Progenitor cell of endocrine pancreas (in vitro differentiated cells): ENCODE measurements at regions not wholly inside any gene's neighbourhood (a gene's known extent, or its start where the extent isn't known, plus 50 kb on each side); places are given as distances from the start of the nearest gene placed in this dataset.

Experiments used
- DNase-seq: peaks from one replicate; pipeline ENCODE4 v3.0.0; 2021; ENCODE audit warnings: low spot score; ENCODE audit not compliant: unreplicated experiment
- H3K27ac Mint-ChIP-seq: 2 replicates; pipeline ENCODE4 v1.8.0; 2021; ENCODE audit warnings: mild to moderate bottlenecking, moderate library complexity, mixed read lengths
- H3K27me3 Mint-ChIP-seq: 2 replicates; pipeline ENCODE4 v1.8.0; 2021; ENCODE audit warnings: mixed read lengths
- H3K36me3 Mint-ChIP-seq: 2 replicates; pipeline ENCODE4 v1.8.0; 2022; ENCODE audit warnings: mixed read lengths; ENCODE audit not compliant: insufficient read depth
- H3K4me1 Mint-ChIP-seq: 2 replicates; pipeline ENCODE4 v1.8.0; 2021; ENCODE audit warnings: low read depth, mixed read lengths
- H3K4me3 Mint-ChIP-seq: 2 replicates; pipeline ENCODE4 v1.8.0; 2021; ENCODE audit warnings: low read depth, mild to moderate bottlenecking, moderate library complexity, mixed read lengths
- H3K9me3 Mint-ChIP-seq: 2 replicates; pipeline ENCODE4 v1.8.0; 2021; ENCODE audit warnings: low read depth, mixed read lengths
- CTCF ChIP-seq: fragments of 200-600 bp; sonication (generic); IDR thresholded peaks from one replicate; pipeline ENCODE4 v1.5.0; 2021; ENCODE audit warnings: antibody characterized with exemption, mild to moderate bottlenecking; ENCODE audit not compliant: unreplicated experiment

GRCh38 chr12:19744705-19745218, 305.5 kb downstream of the AEBP2 start:
- no peak overlapping the region for H3K4me3 Mint-ChIP-seq
- H3K27me3 Mint-ChIP-seq, result no peaks in the 10 kb centered on the region
- peaks cover 8% of the 10 kb centered on the region for H3K36me3 Mint-ChIP-seq
- peaks cover 7% of the 10 kb centered on the region for H3K4me1 Mint-ChIP-seq
- H3K27ac Mint-ChIP-seq, result no peak overlapping the region
- no peak for DNase-seq
- TF ChIP-seq CTCF, result no peak
- peaks cover 26% of the 10 kb centered on the region for H3K9me3 Mint-ChIP-seq

- no peak for TF ChIP-seq CTCF
- Mint-ChIP-seq H3K4me1 (peaks cover 3% of the 10 kb centered on the region), H3K27ac (no peak overlapping the region), H3K27me3 (no peaks in the 10 kb centered on the region), H3K36me3 (peaks cover 12% of the 10 kb centered on the region), H3K9me3 (peaks cover 34% of the 10 kb centered on the region), H3K4me3 (no peak overlapping the region)
- DNase-seq, result no peak
Observed at GRCh38 chr12:19746471-19746870, 307.2 kb downstream of the AEBP2 start.

- no peak for DNase-seq
- no peaks in the 10 kb centered on the region for H3K4me1 Mint-ChIP-seq
- H3K27me3 Mint-ChIP-seq, result no peaks in the 10 kb centered on the region
- H3K36me3 Mint-ChIP-seq, result peaks cover 23% of the 10 kb centered on the region
- H3K9me3 Mint-ChIP-seq, result peaks cover 57% of the 10 kb centered on the region
- no peak overlapping the region for H3K27ac Mint-ChIP-seq
- no peak overlapping the region for H3K4me3 Mint-ChIP-seq
- no peak for TF ChIP-seq CTCF
Observed at GRCh38 chr12:19749906-19750574, 310.7 kb downstream of the AEBP2 start.

- no peak for TF ChIP-seq CTCF
- Mint-ChIP-seq H3K36me3 (peaks cover 23% of the 10 kb centered on the region), H3K9me3 (peaks cover 56% of the 10 kb centered on the region), H3K27ac (no peak overlapping the region), H3K4me3 (no peak overlapping the region), H3K4me1 (peaks cover under 1% of the 10 kb centered on the region), H3K27me3 (no peaks in the 10 kb centered on the region)
- no peak for DNase-seq
Observed at GRCh38 chr12:19751078-19751477, 311.8 kb downstream of the AEBP2 start.

- no peak overlapping the region for H3K27ac Mint-ChIP-seq
- peaks cover 9% of the 10 kb centered on the region for H3K4me1 Mint-ChIP-seq
- no peak for TF ChIP-seq CTCF
- H3K27me3 Mint-ChIP-seq, result no peaks in the 10 kb centered on the region
- no peak for DNase-seq
- no peak overlapping the region for H3K4me3 Mint-ChIP-seq
- peaks cover 23% of the 10 kb centered on the region for H3K36me3 Mint-ChIP-seq
- H3K9me3 Mint-ChIP-seq, result peaks cover 53% of the 10 kb centered on the region
Observed at GRCh38 chr12:19752712-19753111, 313.4 kb downstream of the AEBP2 start.
